Esophagus squamous epithelium (tissue), 4 donors: ENCODE measurements at regions not wholly inside any gene's neighbourhood (a gene's known extent, or its start where the extent isn't known, plus 50 kb on each side); places are given as distances from the start of the nearest gene placed in this dataset.

Experiments
- POLR2A ChIP-seq, 4 donors: fragments of 450-650 bp; IDR thresholded peaks; one replicate each; pipeline ENCODE4 v1.6.1; 2017; ENCODE audit warnings: antibody characterized with exemption in 4 of 4, mild to moderate bottlenecking in 4 of 4, moderate library complexity in 3 of 4
- TF ChIP-seq, protein P1 (sequence below), 6 experiments: fragments of 450-650 bp in 4 of 6; fragments of 200-600 bp in 2 of 6; sonication (generic) in 2 of 6; IDR thresholded peaks; one replicate each; pipeline ENCODE4 v1.5.1; 2016 to 2019; ENCODE audit warnings: antibody characterized with exemption in 6 of 6, mild to moderate bottlenecking in 4 of 6, moderate library complexity in 4 of 6

GRCh38 chr2:198383392-198383791, 579.0 kb downstream of the PLCL1 start:
- TF ChIP-seq, protein P1, sequence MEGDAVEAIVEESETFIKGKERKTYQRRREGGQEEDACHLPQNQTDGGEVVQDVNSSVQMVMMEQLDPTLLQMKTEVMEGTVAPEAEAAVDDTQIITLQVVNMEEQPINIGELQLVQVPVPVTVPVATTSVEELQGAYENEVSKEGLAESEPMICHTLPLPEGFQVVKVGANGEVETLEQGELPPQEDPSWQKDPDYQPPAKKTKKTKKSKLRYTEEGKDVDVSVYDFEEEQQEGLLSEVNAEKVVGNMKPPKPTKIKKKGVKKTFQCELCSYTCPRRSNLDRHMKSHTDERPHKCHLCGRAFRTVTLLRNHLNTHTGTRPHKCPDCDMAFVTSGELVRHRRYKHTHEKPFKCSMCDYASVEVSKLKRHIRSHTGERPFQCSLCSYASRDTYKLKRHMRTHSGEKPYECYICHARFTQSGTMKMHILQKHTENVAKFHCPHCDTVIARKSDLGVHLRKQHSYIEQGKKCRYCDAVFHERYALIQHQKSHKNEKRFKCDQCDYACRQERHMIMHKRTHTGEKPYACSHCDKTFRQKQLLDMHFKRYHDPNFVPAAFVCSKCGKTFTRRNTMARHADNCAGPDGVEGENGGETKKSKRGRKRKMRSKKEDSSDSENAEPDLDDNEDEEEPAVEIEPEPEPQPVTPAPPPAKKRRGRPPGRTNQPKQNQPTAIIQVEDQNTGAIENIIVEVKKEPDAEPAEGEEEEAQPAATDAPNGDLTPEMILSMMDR (IDR thresholded peaks at IDR 0.05): no peak
- TF ChIP-seq POLR2A (IDR thresholded peaks at IDR 0.05): no peak
